ENCODE measurements at regions not wholly inside any gene's neighbourhood (a gene's known extent, or its start where the extent isn't known, plus 50 kb on each side); places are given as distances from the start of the nearest gene placed in this dataset.

GRCh38 chr6:33950891-33951889 lies 147.4 kb upstream of the MLN start:
- no peak for DNase-seq (ENCODE audit: low read depth in 2 of 2)

DNA sequence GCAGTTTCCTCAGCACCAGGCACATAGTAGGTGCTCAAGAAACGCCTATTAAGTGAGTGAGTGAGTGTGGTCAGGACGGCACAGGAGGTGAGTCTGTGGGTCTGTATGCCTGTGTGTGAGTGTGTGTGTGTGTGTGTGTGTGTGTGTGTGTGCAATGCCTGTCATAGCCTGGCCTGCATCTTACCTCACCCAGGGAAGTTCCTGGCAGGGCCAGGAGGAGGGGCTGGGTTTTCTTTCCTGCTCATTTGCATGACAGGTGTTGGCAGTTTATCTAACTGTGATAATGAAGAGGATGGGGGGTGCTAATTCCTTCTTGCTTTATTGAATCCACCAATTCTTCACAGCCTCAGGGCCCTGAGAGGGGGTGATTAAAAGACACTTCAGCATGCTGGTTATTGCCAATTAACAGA lies 146.7 kb upstream of the MLN start:
- no peak for DNase-seq (ENCODE audit: low read depth in 2 of 2)

- no peak for DNase-seq (ENCODE audit: low read depth in 2 of 2)
Observed at GRCh38 chr6:33949877-33950435, 146.2 kb upstream of the MLN start.

DNA sequence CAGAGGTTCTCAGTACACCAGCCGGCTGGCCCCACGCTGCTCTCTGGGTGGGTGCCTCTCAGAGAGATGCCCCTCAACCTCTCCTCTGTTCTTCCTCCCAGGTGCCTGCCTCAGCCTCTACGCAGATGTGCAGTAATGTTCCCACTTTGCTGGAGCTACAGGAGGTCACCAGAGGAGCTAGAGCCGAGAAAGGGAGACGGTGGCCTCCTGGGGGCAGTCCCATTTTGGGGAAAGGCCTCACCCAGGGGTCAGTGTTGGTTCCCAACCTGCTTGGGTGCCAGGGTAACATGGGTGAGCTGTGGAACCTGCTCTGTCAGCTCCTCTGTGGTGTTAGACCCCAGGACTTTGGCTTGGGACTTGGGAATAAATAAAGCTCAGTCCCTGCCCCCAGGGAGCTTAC lies 145.3 kb upstream of the MLN start:
- DNase-seq (ENCODE audit: low read depth in 2 of 2), result no peak

- DNase-seq (ENCODE audit: low read depth in 2 of 2), result no peak
Observed at GRCh38 chr6:33947916-33948594, 144.3 kb upstream of the MLN start.

GRCh38 chr6:33947047-33947446 lies 143.2 kb upstream of the MLN start:
- DNase-seq (ENCODE audit: low read depth in 2 of 2), result no peak

DNA sequence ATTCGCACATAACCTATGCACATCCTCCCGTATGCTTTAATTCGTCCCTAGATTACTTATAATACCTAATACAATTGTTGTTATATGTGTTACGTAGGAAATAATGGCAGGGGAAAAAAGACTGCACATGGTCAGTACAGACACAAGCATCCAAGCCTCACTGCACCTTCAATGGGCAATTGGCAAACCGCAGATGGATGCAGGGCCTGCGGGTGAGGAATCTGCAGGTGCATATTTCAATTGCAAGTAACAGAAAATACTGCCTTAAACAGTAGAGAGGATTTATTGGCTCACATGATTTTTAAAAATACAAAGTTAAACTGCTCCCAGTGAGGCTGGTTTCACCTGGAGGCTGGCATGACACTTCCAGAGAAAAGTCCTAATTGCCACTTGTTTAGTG lies 142.1 kb upstream of the MLN start:
- no peak for DNase-seq (ENCODE audit: low read depth in 2 of 2)

GRCh38 chr6:33944686-33945411 lies 141.0 kb upstream of the MLN start:
- no peak for DNase-seq (ENCODE audit: low read depth in 2 of 2)

DNA sequence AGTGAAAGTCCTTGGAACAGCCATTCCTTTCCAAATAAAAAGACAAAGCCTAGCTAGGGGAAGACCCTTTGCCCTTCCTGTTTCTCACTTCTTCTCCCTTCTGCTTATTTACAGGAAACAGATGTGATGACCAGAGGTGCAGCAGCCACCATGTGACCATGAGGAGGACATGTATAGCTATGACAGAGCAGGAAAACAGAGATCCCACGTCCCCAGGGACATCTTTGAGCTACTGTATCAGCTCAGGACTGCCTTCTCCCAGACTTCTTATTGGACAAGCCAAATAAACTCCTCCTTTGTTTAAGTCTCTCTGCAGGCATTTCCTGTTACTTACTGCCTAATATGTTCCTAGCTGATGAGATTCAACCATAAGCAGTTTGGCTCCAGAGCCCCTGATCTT lies 133.1 kb upstream of the MLN start:
- DNase-seq (ENCODE audit: low read depth in 2 of 2), result no peak

- DNase-seq (ENCODE audit: low read depth in 2 of 2), result no peak
Observed at GRCh38 chr6:33935439-33936080, 131.8 kb upstream of the MLN start.

DNA sequence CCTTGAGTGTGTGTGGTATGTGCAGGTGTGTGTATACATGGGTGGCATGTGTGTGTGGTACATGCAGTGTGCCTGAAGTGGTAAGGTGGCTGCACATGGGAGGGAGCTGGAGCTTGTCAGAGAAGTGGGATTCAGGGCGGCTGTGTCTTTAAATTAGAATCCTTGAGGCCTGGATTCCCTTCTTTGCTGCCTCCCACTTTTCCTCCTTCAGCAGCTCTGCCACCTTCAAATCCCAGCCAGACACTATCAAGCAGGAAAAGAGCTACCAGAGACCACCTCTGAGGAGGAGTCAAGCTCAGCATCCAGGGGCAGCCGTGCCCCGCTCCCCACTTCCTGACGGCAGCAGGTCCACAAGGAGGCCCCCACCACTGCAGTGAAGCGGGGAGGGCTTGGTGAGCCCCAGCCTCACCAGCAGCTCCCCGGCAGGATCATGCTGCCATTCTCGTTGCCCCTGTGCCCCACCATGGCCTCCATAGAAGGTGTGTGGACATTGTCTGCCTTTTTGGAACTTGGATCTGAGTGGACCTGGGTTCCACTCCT lies 131.0 kb upstream of the MLN start:
- no peak for DNase-seq (ENCODE audit: low read depth in 2 of 2)

DNA sequence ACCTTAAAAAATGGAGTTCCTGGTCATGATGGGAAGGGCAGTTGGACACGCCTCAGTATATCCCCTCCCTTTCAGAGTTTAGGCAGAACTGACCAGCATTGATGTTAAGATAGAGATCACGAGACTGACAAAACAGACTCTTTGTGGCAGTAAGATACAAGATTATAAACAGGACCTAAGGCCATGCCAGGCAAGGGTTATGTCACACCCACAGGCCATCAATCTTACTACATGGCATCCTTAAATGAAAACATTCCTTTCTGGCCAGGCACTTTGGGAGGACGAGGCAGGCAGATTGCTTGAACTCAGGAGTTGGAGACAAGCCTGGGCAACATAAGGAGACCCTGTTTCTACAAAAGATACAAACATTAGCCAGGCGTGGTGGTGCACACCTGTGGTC lies 129.3 kb upstream of the MLN start:
- no peak for DNase-seq (ENCODE audit: low read depth in 2 of 2)

DNA sequence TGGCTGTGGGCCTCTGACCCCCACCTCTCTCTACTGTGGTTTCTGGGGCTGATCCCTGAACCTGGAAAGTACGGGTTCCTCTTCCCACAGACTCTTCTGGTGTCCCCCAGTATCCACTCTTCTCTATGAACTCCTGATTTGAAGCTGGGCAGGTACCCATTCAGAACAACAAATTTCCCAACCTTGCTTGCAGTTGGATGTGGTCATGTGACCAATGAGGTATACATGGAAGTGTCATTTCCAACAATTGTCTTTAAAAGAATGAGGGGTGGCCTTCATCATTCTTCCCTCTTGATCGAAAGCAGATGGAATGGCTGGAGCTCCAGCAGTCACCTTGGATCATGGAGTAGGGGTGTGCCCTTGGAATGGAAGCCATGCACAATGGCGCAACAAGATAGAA lies 128.0 kb upstream of the MLN start:
- DNase-seq (ENCODE audit: low read depth in 2 of 2), result no peak

DNA sequence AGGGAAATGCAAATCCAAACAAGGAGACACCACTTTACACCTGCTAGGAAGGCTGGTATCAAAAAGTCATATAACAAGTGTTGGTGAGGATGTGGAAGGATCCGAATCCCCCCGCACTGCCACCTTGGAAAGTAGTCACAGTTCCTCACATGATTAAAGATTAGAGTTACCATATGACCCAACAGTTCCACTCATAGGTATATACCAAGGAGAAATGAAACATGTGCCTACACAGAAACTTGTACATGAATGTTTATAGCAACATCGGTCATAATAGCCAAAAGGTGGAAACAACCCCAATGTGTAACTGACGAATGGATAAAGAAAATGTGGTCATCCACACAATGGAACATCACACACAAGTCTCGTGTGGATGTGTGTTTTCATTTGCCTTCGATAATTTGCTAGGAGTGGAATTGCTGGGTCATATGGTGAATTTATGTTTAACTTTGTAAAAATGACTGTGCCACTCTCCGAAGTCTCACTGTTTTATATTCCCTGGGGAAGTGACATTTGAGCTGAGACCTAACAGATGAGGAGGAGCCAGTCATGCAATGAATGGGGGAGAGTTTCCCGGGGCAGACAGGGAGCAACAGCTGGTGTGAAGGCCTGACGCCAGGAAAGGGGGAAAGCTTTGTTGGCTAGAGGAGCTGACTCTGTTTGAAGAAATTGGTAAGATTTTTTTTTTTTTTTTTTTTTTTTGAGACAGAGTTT lies 125.9 kb upstream of the MLN start:
- DNase-seq (ENCODE audit: low read depth in 2 of 2), result no peak

- no peak for DNase-seq (ENCODE audit: low read depth in 2 of 2)
Observed at GRCh38 chr6:33927616-33928015, 123.8 kb upstream of the MLN start.

DNA sequence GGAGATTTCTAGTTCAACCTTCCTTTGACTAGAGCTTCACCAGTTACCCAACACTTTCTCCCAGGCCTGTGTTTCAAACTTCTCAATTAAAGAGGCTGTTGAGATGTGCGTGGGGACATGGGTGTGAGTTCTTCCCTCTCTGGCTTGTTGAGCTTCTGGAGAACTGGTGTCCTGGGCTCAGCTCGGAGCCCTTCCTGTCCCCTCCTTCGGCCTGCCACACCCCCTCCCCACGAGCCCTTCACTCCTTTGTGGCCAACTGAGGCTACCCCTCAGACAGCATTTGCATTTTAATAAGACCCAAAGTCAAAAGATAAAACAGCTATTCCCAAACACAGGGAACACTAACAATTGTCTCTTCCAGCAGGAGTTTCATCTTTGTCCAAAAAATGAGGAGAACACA lies 123.3 kb upstream of the MLN start:
- no peak for DNase-seq (ENCODE audit: low read depth in 2 of 2)

GRCh38 chr6:33926451-33926850 lies 122.6 kb upstream of the MLN start:
- DNase-seq (ENCODE audit: low read depth in 2 of 2), result no peak

GRCh38 chr6:33925936-33926335 lies 122.1 kb upstream of the MLN start:
- no peak for DNase-seq (ENCODE audit: low read depth in 2 of 2)

- DNase-seq (ENCODE audit: low read depth in 2 of 2), result no peak
Observed at GRCh38 chr6:33925210-33925609, 121.4 kb upstream of the MLN start.

DNA sequence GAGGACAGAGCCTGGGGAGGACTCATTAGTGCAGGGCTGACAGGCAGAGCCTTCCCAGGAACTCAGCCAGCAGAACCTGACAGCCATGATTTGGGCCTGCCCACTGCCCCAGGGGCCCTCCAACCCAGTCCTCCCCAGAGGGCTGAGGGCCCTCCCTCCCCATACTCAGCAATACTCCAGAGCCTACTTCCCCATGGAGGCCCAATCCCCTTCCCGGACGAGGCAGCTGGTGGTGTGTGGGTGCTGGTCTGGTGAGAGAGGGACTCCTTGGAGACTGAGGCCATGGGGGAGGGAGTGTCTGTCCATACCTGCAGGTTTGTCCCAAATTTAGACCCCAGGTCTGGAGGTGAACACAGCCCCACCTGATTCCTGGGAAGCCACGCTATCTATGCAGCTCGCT lies 120.9 kb upstream of the MLN start:
- DNase-seq (ENCODE audit: low read depth in 2 of 2), result no peak

Data from stimulated activated CD8-positive, alpha-beta memory T cell treated with anti-CD3 and anti-CD28 coated beads, Interleukin-15, amount 100 ng/mL, for 48 hours (primary cell).